Upper lobe of left lung (tissue), 4 donors: ENCODE measurements at regions not wholly inside any gene's neighbourhood (a gene's known extent, or its start where the extent isn't known, plus 50 kb on each side); places are given as distances from the start of the nearest gene placed in this dataset.

Source experiments
- EP300 ChIP-seq, 4 donors: sonication (generic); formaldehyde crosslinking; IDR thresholded peaks; one replicate each; pipeline ENCODE4 v1.5.1; 2017; ENCODE audit warnings: antibody characterized with exemption in 4 of 4, control low read depth in 2 of 4
- POLR2A ChIP-seq, 4 donors: fragments of 450-650 bp; IDR thresholded peaks; one replicate each; pipeline ENCODE4 v1.5.1; 2016 to 2017; ENCODE audit warnings: antibody characterized with exemption in 4 of 4, mild to moderate bottlenecking in 2 of 4
- POLR2AphosphoS5 ChIP-seq, 2 donors: sonication (generic); formaldehyde crosslinking; IDR thresholded peaks; one replicate each; pipeline ENCODE4 v1.5.1; 2017; ENCODE audit warnings: antibody characterized with exemption in 2 of 2
- TF ChIP-seq, protein P1 (sequence below), 6 experiments: fragments of 450-650 bp in 4 of 6; fragments of 200-600 bp in 2 of 6; sonication (generic) in 2 of 6; IDR thresholded peaks; one replicate each; pipeline ENCODE4 v1.5.1; 2016 to 2019; ENCODE audit warnings: antibody characterized with exemption in 6 of 6

DNA sequence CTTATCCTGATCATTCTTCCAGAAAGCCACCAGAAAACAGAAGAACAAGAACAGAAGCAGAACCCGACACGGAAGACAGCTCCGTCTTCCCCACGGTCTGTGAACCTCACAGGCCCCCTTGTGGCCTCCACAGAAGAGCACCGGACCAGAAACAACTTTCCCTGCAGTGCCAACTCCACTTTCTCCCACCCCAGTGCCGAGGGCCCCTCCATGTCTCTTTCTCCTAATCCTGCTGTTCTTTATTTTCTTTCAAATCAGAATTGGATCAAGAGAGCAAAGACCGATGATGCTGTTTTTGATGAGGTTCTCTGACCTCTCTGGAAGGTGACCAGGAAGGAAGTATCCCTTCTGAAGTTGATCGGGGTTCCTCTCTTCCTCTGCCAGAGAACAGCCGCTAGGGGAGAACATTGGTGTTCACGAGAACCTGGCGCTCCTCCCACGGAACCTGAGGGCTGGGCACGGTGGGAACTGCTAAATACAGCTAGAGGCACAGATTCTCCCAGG is 58.9 kb upstream of the CTTNBP2NL start:
- TF ChIP-seq, protein P1, sequence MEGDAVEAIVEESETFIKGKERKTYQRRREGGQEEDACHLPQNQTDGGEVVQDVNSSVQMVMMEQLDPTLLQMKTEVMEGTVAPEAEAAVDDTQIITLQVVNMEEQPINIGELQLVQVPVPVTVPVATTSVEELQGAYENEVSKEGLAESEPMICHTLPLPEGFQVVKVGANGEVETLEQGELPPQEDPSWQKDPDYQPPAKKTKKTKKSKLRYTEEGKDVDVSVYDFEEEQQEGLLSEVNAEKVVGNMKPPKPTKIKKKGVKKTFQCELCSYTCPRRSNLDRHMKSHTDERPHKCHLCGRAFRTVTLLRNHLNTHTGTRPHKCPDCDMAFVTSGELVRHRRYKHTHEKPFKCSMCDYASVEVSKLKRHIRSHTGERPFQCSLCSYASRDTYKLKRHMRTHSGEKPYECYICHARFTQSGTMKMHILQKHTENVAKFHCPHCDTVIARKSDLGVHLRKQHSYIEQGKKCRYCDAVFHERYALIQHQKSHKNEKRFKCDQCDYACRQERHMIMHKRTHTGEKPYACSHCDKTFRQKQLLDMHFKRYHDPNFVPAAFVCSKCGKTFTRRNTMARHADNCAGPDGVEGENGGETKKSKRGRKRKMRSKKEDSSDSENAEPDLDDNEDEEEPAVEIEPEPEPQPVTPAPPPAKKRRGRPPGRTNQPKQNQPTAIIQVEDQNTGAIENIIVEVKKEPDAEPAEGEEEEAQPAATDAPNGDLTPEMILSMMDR (IDR thresholded peaks at IDR 0.05): peak; percentile 32 to 64 (median 54)
- TF ChIP-seq POLR2AphosphoS5 (IDR thresholded peaks at IDR 0.05) (no peak), POLR2A (IDR thresholded peaks at IDR 0.05) (no peak), EP300 (IDR thresholded peaks at IDR 0.05) (no peak)
